A549 (cell line): ENCODE measurements at regions not wholly inside any gene's neighbourhood (a gene's known extent, or its start where the extent isn't known, plus 50 kb on each side); places are given as distances from the start of the nearest gene placed in this dataset.

Experiments used
- EHF ChIP-seq: fragments of 250-450 bp; sonication (Bioruptor Pico); IDR thresholded peaks from 2 replicates; pipeline ENCODE4 v1.5.0; 2020; ENCODE audit warnings: mild to moderate bottlenecking
- HOXB13 ChIP-seq: fragments of 250-450 bp; sonication (Bioruptor Pico); IDR thresholded peaks from 2 replicates; pipeline ENCODE4 v1.5.0; 2020; ENCODE audit warnings: low read depth, mild to moderate bottlenecking, moderate library complexity
- HOXB5 ChIP-seq: fragments of 250-450 bp; sonication (Bioruptor Pico); IDR thresholded peaks from 2 replicates; pipeline ENCODE4 v1.5.0; 2020; ENCODE audit warnings: mild to moderate bottlenecking, moderate library complexity
- REST ChIP-seq: fragments of 200-600 bp; sonication (generic); IDR thresholded peaks from 2 replicates; pipeline ENCODE4 v1.6.1; 2016; ENCODE audit warnings: antibody characterized with exemption, mild to moderate bottlenecking, moderate library complexity
- TP53 ChIP-seq: fragments of 250-450 bp; sonication (Bioruptor Pico); IDR thresholded peaks from 2 replicates; pipeline ENCODE4 v1.5.0; 2021; ENCODE audit warnings: mild to moderate bottlenecking, moderate library complexity
- small RNA-seq, 6 experiments: library from RNA; depleted of rRNA; stranded (forward); fragments of <200 nt; gene quantifications; one replicate each; pipeline ENCODE3, GENCODE V24; 2012
- TF ChIP-seq, protein P1 (sequence below): fragments of 450-650 bp; IDR thresholded peaks from 2 replicates; pipeline ENCODE4 v1.6.1; 2014; ENCODE audit warnings: antibody characterized with exemption

- TF ChIP-seq REST (no peak), HOXB5 (CRISPR knock-in tag) (no peak), TP53 (CRISPR knock-in tag) (no peak), HOXB13 (CRISPR knock-in tag) (no peak), EHF (CRISPR knock-in tag) (no peak)
- TF ChIP-seq, protein P1, sequence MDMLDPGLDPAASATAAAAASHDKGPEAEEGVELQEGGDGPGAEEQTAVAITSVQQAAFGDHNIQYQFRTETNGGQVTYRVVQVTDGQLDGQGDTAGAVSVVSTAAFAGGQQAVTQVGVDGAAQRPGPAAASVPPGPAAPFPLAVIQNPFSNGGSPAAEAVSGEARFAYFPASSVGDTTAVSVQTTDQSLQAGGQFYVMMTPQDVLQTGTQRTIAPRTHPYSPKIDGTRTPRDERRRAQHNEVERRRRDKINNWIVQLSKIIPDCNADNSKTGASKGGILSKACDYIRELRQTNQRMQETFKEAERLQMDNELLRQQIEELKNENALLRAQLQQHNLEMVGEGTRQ = no peak
Measured at GRCh38 chrY:12651095-12651494, 49.9 kb upstream of the USP9Y start (continued).

Small RNA genes lying in the stretch of these regions (small RNA-seq; reads per million reads assigned to genes)
- 0 to 0.16 (median 0) reads per million in 6 experiments for gene RN7SL702P
